Activated CD4-positive, alpha-beta memory T cell treated with anti-CD3 and anti-CD28 coated beads for 36 hours (primary cell): ENCODE measurements at regions not wholly inside any gene's neighbourhood (a gene's known extent, or its start where the extent isn't known, plus 50 kb on each side); places are given as distances from the start of the nearest gene placed in this dataset.
A peak's percentile ranks its signal among the peaks of the same experiment; 100 is the strongest.

Source experiments
- CTCF ChIA-PET: fragments of 350-600 bp; sonication (Branson Sonifier 250); formaldehyde crosslinking; loops from one replicate; lab custom pipeline; 2021; ENCODE audit warnings: antibody characterized with exemption, inconsistent platforms; lab: Charles Lee
- POLR2A ChIA-PET: fragments of 350-600 bp; sonication (Branson Sonifier 250); formaldehyde crosslinking; loops from one replicate; lab custom pipeline; 2021; ENCODE audit warnings: antibody characterized with exemption; lab: Charles Lee
- DNase-seq: peaks from one replicate; pipeline ENCODE4 v3.0.0-alpha.2; 2020
- H3K27ac Mint-ChIP-seq: one replicate; pipeline ENCODE4 v1.8.0; 2021; ENCODE audit warnings: mixed read lengths
- H3K27me3 Mint-ChIP-seq: one replicate; pipeline ENCODE4 v1.8.0; 2021; ENCODE audit warnings: mixed read lengths
- H3K36me3 Mint-ChIP-seq: one replicate; pipeline ENCODE4 v1.8.0; 2021; ENCODE audit warnings: mixed read lengths
- H3K4me1 Mint-ChIP-seq: one replicate; pipeline ENCODE4 v1.8.0; 2021; ENCODE audit warnings: low read depth, mixed read lengths
- H3K4me3 Mint-ChIP-seq: one replicate; pipeline ENCODE4 v1.8.0; 2021; ENCODE audit warnings: mild to moderate bottlenecking, mixed read lengths
- H3K9me3 Mint-ChIP-seq: one replicate; pipeline ENCODE4 v1.8.0; 2021; ENCODE audit warnings: mixed read lengths
- intact Hi-C: fragments of 100-400 bp; cut with micrococcal nuclease; formaldehyde crosslinking; loops from one replicate; pipeline ENCODE4 v1.15.1; 2023

- H3K4me1 Mint-ChIP-seq = peaks cover 13% of the 10 kb centered on the region
- intact Hi-C loops = no loop called here
- POLR2A ChIA-PET = no interaction called here
- H3K4me3 Mint-ChIP-seq = no peak overlapping the region
- H3K27ac Mint-ChIP-seq = no peak overlapping the region
- CTCF ChIA-PET = no interaction called here
- H3K9me3 Mint-ChIP-seq = no peaks in the 10 kb centered on the region
- H3K36me3 Mint-ChIP-seq = no peaks in the 10 kb centered on the region
- H3K27me3 Mint-ChIP-seq = peaks cover 1% of the 10 kb centered on the region
- DNase-seq = no peak
Observed at GRCh38 chr3:72550582-72551262, 297.5 kb downstream of the SHQ1 start.

DNA sequence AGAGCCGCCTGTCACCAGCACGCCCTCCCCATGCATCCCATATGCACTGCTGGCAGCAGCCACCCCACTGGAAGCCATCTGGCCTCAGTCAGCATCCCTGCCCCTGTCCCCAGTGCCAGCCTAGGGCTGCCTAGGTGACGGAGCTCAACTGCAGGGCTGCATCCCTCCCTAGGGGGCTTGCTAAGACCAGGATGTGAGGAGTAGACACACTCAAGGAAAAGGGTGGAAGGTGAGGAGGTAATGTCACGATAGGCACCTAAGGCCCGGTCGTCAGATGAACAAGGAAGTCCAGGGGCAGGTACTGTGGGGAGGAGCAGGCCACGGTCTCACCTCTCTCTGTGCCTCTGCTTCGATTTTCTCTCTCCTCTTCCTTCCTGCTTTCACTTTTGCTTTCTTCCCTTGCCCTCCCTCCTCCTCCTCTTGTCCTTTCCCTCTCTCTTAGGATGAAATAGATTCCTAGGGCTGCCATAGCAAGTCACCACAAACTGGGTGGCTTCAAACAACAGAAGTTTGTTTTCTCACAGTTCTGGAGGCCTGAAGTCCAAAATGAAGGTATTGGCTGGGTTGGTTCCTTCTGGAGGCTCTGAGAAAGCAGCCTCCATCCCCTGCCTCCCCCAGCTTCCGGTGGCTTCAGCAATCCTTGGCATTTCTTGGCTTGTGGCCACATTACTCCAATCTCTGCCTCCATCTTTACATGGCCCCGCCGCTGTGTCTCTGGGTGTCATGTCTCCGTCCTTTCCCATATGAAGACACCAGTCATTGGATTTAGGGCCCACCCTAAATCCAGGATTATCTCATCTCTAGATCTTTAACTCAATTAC, 298.3 kb downstream of the SHQ1 start:
- Mint-ChIP-seq H3K27ac (peak overlapping the region; percentile 59), H3K4me1 (peaks cover 13% of the 10 kb centered on the region), H3K27me3 (no peaks in the 10 kb centered on the region), H3K36me3 (no peaks in the 10 kb centered on the region), H3K4me3 (peak overlapping the region; percentile 47), H3K9me3 (no peaks in the 10 kb centered on the region)
- POLR2A ChIA-PET = no interaction called here
- CTCF ChIA-PET = no interaction called here
- intact Hi-C loops = no loop called here
- DNase-seq = peak; percentile 28

DNA sequence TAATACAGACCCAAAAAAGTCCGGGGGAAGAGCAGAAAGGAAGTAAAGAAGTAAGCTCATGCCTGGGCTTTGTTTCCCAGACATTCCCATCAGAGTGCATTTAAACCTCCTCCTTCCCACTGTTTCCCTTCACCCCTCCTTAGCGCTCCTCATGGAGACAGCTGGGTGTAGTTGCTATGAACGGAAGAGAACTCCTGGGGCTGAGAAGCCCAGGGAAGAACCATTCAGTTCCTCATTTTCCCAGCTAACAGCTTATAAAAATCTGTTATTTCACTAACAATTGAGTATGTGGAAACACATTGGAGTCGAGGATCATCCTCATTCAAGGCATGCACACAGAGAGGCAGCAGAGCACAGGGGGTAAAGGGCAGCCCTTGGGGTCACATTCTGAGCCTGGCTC, 299.3 kb downstream of the SHQ1 start:
- Mint-ChIP-seq H3K4me3 (no peak overlapping the region), H3K27me3 (no peaks in the 10 kb centered on the region), H3K36me3 (no peaks in the 10 kb centered on the region), H3K4me1 (peaks cover 13% of the 10 kb centered on the region), H3K27ac (no peak overlapping the region), H3K9me3 (no peaks in the 10 kb centered on the region)
- ChIA-PET POLR2A (no interaction called here), CTCF (interaction anchor here (0.7 kb wide), 1 partner anchor 15 kb away, joined by 3 read pairs; no protein-coding TSS in a partner anchor)
- no peak for DNase-seq
- intact Hi-C loops = no loop called here

DNA sequence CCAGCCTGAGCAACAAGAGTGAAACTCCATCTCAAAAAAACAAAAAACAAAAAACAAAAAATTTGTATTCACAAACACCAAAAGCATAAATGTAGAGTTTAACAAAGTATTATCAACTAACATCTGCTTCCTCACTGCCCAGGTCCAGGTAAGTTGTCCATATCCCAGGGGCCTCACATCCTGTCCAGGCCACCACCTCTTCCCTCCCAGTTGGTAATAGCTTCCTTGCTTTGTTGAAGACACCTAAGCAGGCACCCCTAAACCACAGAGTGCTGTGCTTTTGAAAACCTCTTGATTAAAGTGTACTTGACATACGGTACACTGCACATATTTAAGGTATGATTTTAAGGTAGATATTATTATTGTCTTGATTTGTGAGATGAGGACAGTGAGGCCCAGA, 299.8 kb downstream of the SHQ1 start:
- H3K4me1 Mint-ChIP-seq = peaks cover 13% of the 10 kb centered on the region
- intact Hi-C loops = no loop called here
- H3K27me3 Mint-ChIP-seq = no peaks in the 10 kb centered on the region
- ChIA-PET CTCF (interaction anchor here (0.7 kb wide), 1 partner anchor 15 kb away, joined by 3 read pairs; no protein-coding TSS in a partner anchor), POLR2A (no interaction called here)
- no peak overlapping the region for H3K4me3 Mint-ChIP-seq
- no peaks in the 10 kb centered on the region for H3K9me3 Mint-ChIP-seq
- no peak for DNase-seq
- no peak overlapping the region for H3K27ac Mint-ChIP-seq
- H3K36me3 Mint-ChIP-seq = no peaks in the 10 kb centered on the region

- Mint-ChIP-seq H3K4me3 (no peak overlapping the region), H3K4me1 (peaks cover 20% of the 10 kb centered on the region), H3K36me3 (no peaks in the 10 kb centered on the region), H3K27ac (no peak overlapping the region), H3K27me3 (no peaks in the 10 kb centered on the region), H3K9me3 (no peaks in the 10 kb centered on the region)
- CTCF ChIA-PET = no interaction called here
- intact Hi-C loops = no loop called here
- no peak for DNase-seq
- POLR2A ChIA-PET = no interaction called here
Observed at GRCh38 chr3:72547183-72547582, 301.1 kb downstream of the SHQ1 start.

DNA sequence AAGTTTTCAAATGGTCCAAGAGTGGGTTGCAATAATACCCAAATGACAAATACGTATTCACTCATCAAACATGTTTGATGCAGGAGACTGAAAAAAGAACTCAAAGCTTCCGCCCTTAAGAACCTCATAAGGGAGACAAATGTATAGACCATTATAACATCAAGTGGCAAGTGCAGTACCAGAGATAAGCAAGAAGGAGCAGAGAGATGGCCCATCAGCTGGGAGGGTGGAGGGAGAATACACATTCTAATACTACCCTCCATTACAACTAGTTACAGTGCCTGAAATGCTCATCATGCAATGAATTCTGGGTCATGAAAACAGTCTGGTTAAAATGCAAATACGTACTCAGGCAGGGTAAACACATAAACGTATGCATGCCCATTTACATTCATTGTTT, 304.0 kb downstream of the SHQ1 start:
- H3K9me3 Mint-ChIP-seq = peaks cover 4% of the 10 kb centered on the region
- POLR2A ChIA-PET = no interaction called here
- H3K4me1 Mint-ChIP-seq = peaks cover 12% of the 10 kb centered on the region

GRCh38 chr3:72543246-72543645, 305.0 kb downstream of the SHQ1 start:
- intact Hi-C loops = no loop called here
- no peak overlapping the region for H3K27ac Mint-ChIP-seq
- peaks cover 2% of the 10 kb centered on the region for H3K27me3 Mint-ChIP-seq
- H3K4me1 Mint-ChIP-seq = peaks cover 12% of the 10 kb centered on the region
- peaks cover 4% of the 10 kb centered on the region for H3K9me3 Mint-ChIP-seq
- no peak overlapping the region for H3K4me3 Mint-ChIP-seq
- ChIA-PET POLR2A (no interaction called here), CTCF (interaction anchor here (0.6 kb wide), 1 partner anchor 176 kb away, joined by 3 read pairs; no protein-coding TSS in a partner anchor)
- DNase-seq = no peak
- H3K36me3 Mint-ChIP-seq = no peaks in the 10 kb centered on the region

More for the DNA sequence above, 304.0 kb downstream of the SHQ1 start:
- CTCF ChIA-PET = no interaction called here
- intact Hi-C loops = no loop called here
- no peak for DNase-seq
- Mint-ChIP-seq H3K4me3 (no peak overlapping the region), H3K27ac (no peak overlapping the region), H3K36me3 (no peaks in the 10 kb centered on the region), H3K27me3 (peaks cover 2% of the 10 kb centered on the region)

DNA sequence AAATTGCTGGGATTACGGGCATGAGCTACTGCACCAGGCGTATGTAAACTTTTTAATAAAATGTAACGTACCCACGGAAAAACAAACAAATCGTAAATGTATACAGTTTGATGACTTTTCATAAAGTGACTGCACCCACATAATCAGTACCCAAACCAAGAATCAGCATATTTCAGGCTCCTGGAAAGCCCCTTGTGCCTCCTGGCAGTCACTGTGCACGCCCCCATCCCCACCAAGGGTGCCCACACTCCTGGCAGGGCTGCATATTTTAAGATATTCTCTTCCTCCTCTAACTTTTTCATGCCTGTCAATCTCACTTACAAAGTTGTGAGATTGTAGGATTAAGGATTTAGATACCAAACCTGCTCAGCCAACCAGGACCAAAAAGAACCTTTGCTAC, 305.5 kb downstream of the SHQ1 start:
- Mint-ChIP-seq H3K27me3 (peaks cover 2% of the 10 kb centered on the region), H3K9me3 (peaks cover 4% of the 10 kb centered on the region), H3K36me3 (no peaks in the 10 kb centered on the region), H3K4me1 (peaks cover 16% of the 10 kb centered on the region), H3K4me3 (no peak overlapping the region), H3K27ac (no peak overlapping the region)
- intact Hi-C loops = no loop called here
- POLR2A ChIA-PET = no interaction called here
- CTCF ChIA-PET = interaction anchor here (0.6 kb wide), 1 partner anchor 176 kb away, joined by 3 read pairs; no protein-coding TSS in a partner anchor
- DNase-seq = no peak

DNA sequence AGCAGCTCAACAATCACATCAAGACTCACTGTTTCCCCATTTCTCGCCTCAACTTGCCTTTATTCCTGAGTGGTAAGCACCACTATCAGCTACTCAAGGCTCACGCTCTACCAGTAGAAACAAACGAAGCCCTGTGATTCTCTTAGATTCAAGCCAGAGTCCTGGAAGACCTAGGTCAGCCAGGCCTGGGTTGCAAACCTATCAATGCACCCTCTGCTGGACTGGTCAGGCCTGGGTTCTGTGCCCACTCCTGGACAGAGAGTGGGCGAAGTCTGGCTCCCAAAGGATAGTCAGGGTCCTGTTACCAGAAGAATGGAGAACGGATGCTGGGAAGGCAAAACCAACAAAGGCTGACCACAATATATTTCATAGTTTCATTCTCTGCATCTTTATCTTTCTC, 308.4 kb downstream of the SHQ1 start:
- DNase-seq = no peak
- H3K4me3 Mint-ChIP-seq = no peak overlapping the region
- ChIA-PET CTCF (no interaction called here), POLR2A (no interaction called here)
- no peaks in the 10 kb centered on the region for H3K36me3 Mint-ChIP-seq
- no peak overlapping the region for H3K27ac Mint-ChIP-seq
- peaks cover 16% of the 10 kb centered on the region for H3K4me1 Mint-ChIP-seq
- peaks cover 4% of the 10 kb centered on the region for H3K27me3 Mint-ChIP-seq
- H3K9me3 Mint-ChIP-seq = peaks cover 4% of the 10 kb centered on the region
- intact Hi-C loops = no loop called here

DNA sequence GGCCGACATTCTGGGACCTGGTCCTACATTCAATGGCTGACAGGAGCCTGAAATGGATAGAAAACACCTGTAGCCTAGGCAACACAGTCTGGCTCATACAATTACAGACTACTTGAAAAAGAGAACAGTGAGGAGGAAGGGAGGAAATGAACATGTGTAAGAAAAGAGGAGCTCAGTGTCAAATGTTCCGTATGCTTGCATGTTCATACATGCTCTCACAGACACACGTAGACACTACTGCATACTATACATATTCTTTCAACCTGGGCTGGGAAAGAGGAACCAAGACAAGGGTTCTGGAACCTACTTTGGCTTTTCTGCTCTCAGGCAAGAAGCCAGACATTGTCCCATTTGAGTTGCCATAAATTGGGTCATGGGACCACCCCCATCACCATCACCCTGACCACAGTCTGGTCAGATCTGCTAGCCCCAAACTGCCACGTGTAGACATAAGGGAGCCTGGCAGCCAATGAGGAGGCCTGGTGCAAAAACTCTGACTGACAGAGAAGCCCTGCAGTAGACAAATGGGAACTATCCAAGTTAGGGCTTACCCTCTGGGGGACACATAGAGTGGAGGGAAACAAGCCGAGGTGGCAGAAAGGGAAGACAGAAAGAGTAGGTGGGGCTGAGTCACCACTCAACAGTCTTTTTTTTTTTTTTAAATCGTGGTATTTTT, 310.0 kb downstream of the SHQ1 start:
- intact Hi-C loops = loop anchor here (1.0 kb wide), 2 partner anchors 17 to 54 kb away; no protein-coding TSS in a partner anchor
- DNase-seq = peak; percentile 40
- POLR2A ChIA-PET = no interaction called here
- Mint-ChIP-seq H3K9me3 (peaks cover 4% of the 10 kb centered on the region), H3K27me3 (peaks cover 7% of the 10 kb centered on the region), H3K36me3 (no peaks in the 10 kb centered on the region), H3K4me1 (peaks cover 21% of the 10 kb centered on the region), H3K4me3 (no peak overlapping the region), H3K27ac (no peak overlapping the region)
- CTCF ChIA-PET = no interaction called here

GRCh38 chr3:72537448-72537847, 310.8 kb downstream of the SHQ1 start:
- intact Hi-C loops = no loop called here
- Mint-ChIP-seq H3K27me3 (peaks cover 8% of the 10 kb centered on the region), H3K4me3 (no peak overlapping the region), H3K27ac (no peak overlapping the region), H3K4me1 (peaks cover 14% of the 10 kb centered on the region), H3K36me3 (no peaks in the 10 kb centered on the region), H3K9me3 (peaks cover 4% of the 10 kb centered on the region)
- POLR2A ChIA-PET = no interaction called here
- DNase-seq = no peak
- CTCF ChIA-PET = no interaction called here

- Mint-ChIP-seq H3K9me3 (peaks cover 4% of the 10 kb centered on the region), H3K27me3 (peaks cover 10% of the 10 kb centered on the region), H3K4me3 (no peak overlapping the region), H3K36me3 (no peaks in the 10 kb centered on the region), H3K27ac (no peak overlapping the region), H3K4me1 (peaks cover 14% of the 10 kb centered on the region)
- no peak for DNase-seq
- intact Hi-C loops = no loop called here
- ChIA-PET POLR2A (no interaction called here), CTCF (no interaction called here)
Observed at GRCh38 chr3:72536878-72537267, 311.4 kb downstream of the SHQ1 start.
